ENCODE measurements at regions not wholly inside any gene's neighbourhood (a gene's known extent, or its start where the extent isn't known, plus 50 kb on each side); places are given as distances from the start of the nearest gene placed in this dataset.

GRCh38 chr1:91165033-91165654 lies 143.3 kb upstream of the ZNF644 start:
- Histone ChIP-seq H3K27me3 (replicated peaks; ENCODE audit: insufficient read depth) (no peaks in the 10 kb centered on the region), H3K4me1 (ENCODE audit: control insufficient read depth in 1 of 2, low read depth in 2 of 2) (no peaks in the 10 kb centered on the region), H3K9me3 (no peaks in the 10 kb centered on the region), H3K36me3 (no peaks in the 10 kb centered on the region), H3K27ac (no peak overlapping the region), H3K4me3 (no peak overlapping the region)
- ATAC-seq (ENCODE audit: insufficient number of reproducible peaks, low FRiP score, low read depth) (no peak), DNase-seq (ENCODE audit: low spot score) (no peak)
- peak; percentile 86 for TF ChIP-seq CTCF (IDR thresholded peaks at IDR 0.05)

GRCh38 chr1:91162613-91163012 lies 140.8 kb upstream of the ZNF644 start:
- DNase-seq (ENCODE audit: low spot score), result no peak
- H3K36me3 ChIP-seq, result no peaks in the 10 kb centered on the region
- ATAC-seq (ENCODE audit: insufficient number of reproducible peaks, low FRiP score, low read depth), result no peak
- no peak overlapping the region for H3K4me3 ChIP-seq
- no peaks in the 10 kb centered on the region for H3K9me3 ChIP-seq
- no peak overlapping the region for H3K27ac ChIP-seq
- TF ChIP-seq CTCF (IDR thresholded peaks at IDR 0.05), result no peak
- H3K4me1 ChIP-seq (ENCODE audit: control insufficient read depth in 1 of 2, low read depth in 2 of 2), result no peaks in the 10 kb centered on the region
- no peaks in the 10 kb centered on the region for H3K27me3 ChIP-seq (replicated peaks; ENCODE audit: insufficient read depth)

- H3K36me3 ChIP-seq, result no peaks in the 10 kb centered on the region
- no peaks in the 10 kb centered on the region for H3K27me3 ChIP-seq (replicated peaks; ENCODE audit: insufficient read depth)
- no peaks in the 10 kb centered on the region for H3K4me1 ChIP-seq (ENCODE audit: control insufficient read depth in 1 of 2, low read depth in 2 of 2)
- no peaks in the 10 kb centered on the region for H3K9me3 ChIP-seq
- no peak for DNase-seq (ENCODE audit: low spot score)
- H3K27ac ChIP-seq, result no peak overlapping the region
- ATAC-seq (ENCODE audit: insufficient number of reproducible peaks, low FRiP score, low read depth), result no peak
- no peak overlapping the region for H3K4me3 ChIP-seq
- TF ChIP-seq CTCF (IDR thresholded peaks at IDR 0.05), result no peak
These were observed 139.9 kb upstream of the ZNF644 start for GRCh38 chr1:91161749-91162148.

GRCh38 chr1:91161166-91161565 lies 139.3 kb upstream of the ZNF644 start:
- Histone ChIP-seq H3K4me3 (no peak overlapping the region), H3K9me3 (no peaks in the 10 kb centered on the region), H3K4me1 (ENCODE audit: control insufficient read depth in 1 of 2, low read depth in 2 of 2) (no peaks in the 10 kb centered on the region), H3K27ac (no peak overlapping the region), H3K27me3 (replicated peaks; ENCODE audit: insufficient read depth) (no peaks in the 10 kb centered on the region), H3K36me3 (no peaks in the 10 kb centered on the region)
- DNase-seq (ENCODE audit: low spot score), result no peak
- no peak for ATAC-seq (ENCODE audit: insufficient number of reproducible peaks, low FRiP score, low read depth)
- TF ChIP-seq CTCF (IDR thresholded peaks at IDR 0.05), result no peak

- Histone ChIP-seq H3K36me3 (no peaks in the 10 kb centered on the region), H3K9me3 (no peaks in the 10 kb centered on the region), H3K27me3 (replicated peaks; ENCODE audit: insufficient read depth) (no peaks in the 10 kb centered on the region), H3K27ac (no peak overlapping the region), H3K4me1 (ENCODE audit: control insufficient read depth in 1 of 2, low read depth in 2 of 2) (no peaks in the 10 kb centered on the region), H3K4me3 (no peak overlapping the region)
- no peak for DNase-seq (ENCODE audit: low spot score)
- no peak for ATAC-seq (ENCODE audit: insufficient number of reproducible peaks, low FRiP score, low read depth)
- TF ChIP-seq CTCF (IDR thresholded peaks at IDR 0.05), result no peak
These were observed 138.7 kb upstream of the ZNF644 start for GRCh38 chr1:91160363-91161075.

All from thoracic aorta (tissue), 2 donors.